Peyer's patch (tissue), 4 donors: ENCODE measurements at regions not wholly inside any gene's neighbourhood (a gene's known extent, or its start where the extent isn't known, plus 50 kb on each side); places are given as distances from the start of the nearest gene placed in this dataset.

Experiments
- POLR2A ChIP-seq, 2 donors: fragments of 450-650 bp; IDR thresholded peaks; one replicate each; pipeline ENCODE4 v1.5.1; 2017; ENCODE audit warnings: antibody characterized with exemption in 2 of 2, mild to moderate bottlenecking in 2 of 2, moderate library complexity in 2 of 2
- TF ChIP-seq, protein P1 (sequence below), 6 experiments: fragments of 450-650 bp in 4 of 6; fragments of 200-600 bp in 2 of 6; sonication (generic) in 1 of 6; IDR thresholded peaks; one replicate each; pipeline ENCODE4 v1.5.1; 2017 to 2019; ENCODE audit warnings: antibody characterized with exemption in 6 of 6, mild to moderate bottlenecking in 3 of 6, moderate library complexity in 1 of 6

DNA sequence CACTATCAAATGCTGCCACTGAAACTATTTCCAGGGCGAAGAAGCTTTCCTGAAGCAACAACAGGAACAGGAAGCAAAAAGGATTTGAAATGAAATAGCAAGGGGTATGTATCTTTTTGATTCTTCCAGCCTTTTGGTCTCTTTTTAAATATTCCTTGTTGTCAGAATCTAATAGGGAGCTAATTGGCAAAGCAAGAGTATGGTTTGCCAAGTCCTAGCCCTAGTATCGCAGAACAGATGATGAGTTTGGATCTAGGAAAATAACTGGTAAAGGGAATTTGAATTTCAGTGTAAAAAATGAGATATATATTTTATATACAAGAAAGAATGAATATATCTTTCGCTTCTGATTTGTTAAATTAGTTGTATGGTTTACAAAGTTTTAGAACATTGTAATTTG is 252.5 kb downstream of the ANKRD7 start:
- TF ChIP-seq, protein P1, sequence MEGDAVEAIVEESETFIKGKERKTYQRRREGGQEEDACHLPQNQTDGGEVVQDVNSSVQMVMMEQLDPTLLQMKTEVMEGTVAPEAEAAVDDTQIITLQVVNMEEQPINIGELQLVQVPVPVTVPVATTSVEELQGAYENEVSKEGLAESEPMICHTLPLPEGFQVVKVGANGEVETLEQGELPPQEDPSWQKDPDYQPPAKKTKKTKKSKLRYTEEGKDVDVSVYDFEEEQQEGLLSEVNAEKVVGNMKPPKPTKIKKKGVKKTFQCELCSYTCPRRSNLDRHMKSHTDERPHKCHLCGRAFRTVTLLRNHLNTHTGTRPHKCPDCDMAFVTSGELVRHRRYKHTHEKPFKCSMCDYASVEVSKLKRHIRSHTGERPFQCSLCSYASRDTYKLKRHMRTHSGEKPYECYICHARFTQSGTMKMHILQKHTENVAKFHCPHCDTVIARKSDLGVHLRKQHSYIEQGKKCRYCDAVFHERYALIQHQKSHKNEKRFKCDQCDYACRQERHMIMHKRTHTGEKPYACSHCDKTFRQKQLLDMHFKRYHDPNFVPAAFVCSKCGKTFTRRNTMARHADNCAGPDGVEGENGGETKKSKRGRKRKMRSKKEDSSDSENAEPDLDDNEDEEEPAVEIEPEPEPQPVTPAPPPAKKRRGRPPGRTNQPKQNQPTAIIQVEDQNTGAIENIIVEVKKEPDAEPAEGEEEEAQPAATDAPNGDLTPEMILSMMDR (IDR thresholded peaks at IDR 0.05): no peak
- TF ChIP-seq POLR2A (IDR thresholded peaks at IDR 0.05): no peak
